ENCODE measurements at regions not wholly inside any gene's neighbourhood (a gene's known extent, or its start where the extent isn't known, plus 50 kb on each side); places are given as distances from the start of the nearest gene placed in this dataset.

GRCh38 chr3:144655423-144655822 lies 683.8 kb downstream of the DIPK2A start:
- Mint-ChIP-seq H3K27ac (no peak overlapping the region), H3K4me1 (no peaks in the 10 kb centered on the region), H3K27me3 (ENCODE audit: low read depth) (no peaks in the 10 kb centered on the region), H3K36me3 (ENCODE audit: insufficient read depth in 1 of 3, low read depth in 3 of 3) (no peaks in the 10 kb centered on the region), H3K4me3 (no peak overlapping the region), H3K9me3 (no peaks in the 10 kb centered on the region)
- no peaks in the 10 kb centered on the region for H3K9me3 ChIP-seq (ENCODE audit: control insufficient read depth, low read depth, low read length)
- H3K9ac ChIP-seq (ENCODE audit: extremely low read depth, insufficient read length, low read length): no peak overlapping the region
- H3K4ac ChIP-seq (ENCODE audit: low read depth, low read length): no peak overlapping the region
- no peak overlapping the region for H2BK20ac ChIP-seq (ENCODE audit: low read depth, low read length, poor library complexity, severe bottlenecking)
- H4K91ac ChIP-seq (ENCODE audit: insufficient read length, low read depth, low read length): no peak overlapping the region
- no peak overlapping the region for H2BK12ac ChIP-seq (ENCODE audit: insufficient read length, low read depth, low read length)
- no peak overlapping the region for H2BK5ac ChIP-seq (ENCODE audit: insufficient read length, low read length)
- no peaks in the 10 kb centered on the region for H3K23me2 ChIP-seq (ENCODE audit: insufficient read length, low read depth, low read length, poor library complexity, severe bottlenecking)
- DNase-seq: no peak
- H4K5ac ChIP-seq (ENCODE audit: insufficient read length, low read depth, low read length): no peak overlapping the region
- no peaks in the 10 kb centered on the region for H4K20me1 ChIP-seq (ENCODE audit: control insufficient read depth, insufficient read depth, insufficient read length)
- no peaks in the 10 kb centered on the region for H3K27me3 ChIP-seq (ENCODE audit: insufficient read depth, low read length)
- H3K23ac ChIP-seq (ENCODE audit: insufficient read length, low read depth, low read length): no peak overlapping the region
- H3K14ac ChIP-seq (ENCODE audit: insufficient read depth, low read length): no peak overlapping the region
- H3K4me1 ChIP-seq (ENCODE audit: insufficient read depth, low read length): no peaks in the 10 kb centered on the region
- no CpG with 5 or more reads among the region's 1 CpG for WGBS (ENCODE audit: extremely low coverage, insufficient read length, low lambda C conversion rate)
- H2BK15ac ChIP-seq (ENCODE audit: low read depth, low read length): no peak overlapping the region
- H4K8ac ChIP-seq (replicated peaks; ENCODE audit: insufficient read length, low read depth, low read length): no peak overlapping the region
- H3K18ac ChIP-seq (ENCODE audit: insufficient read length, low read depth, low read length): no peak overlapping the region
- no peak for TF ChIP-seq CTCF (conservative IDR thresholded peaks at IDR 0.05)
- H2AK5ac ChIP-seq (ENCODE audit: insufficient read length, low read length): no peak overlapping the region
- H3K79me2 ChIP-seq (ENCODE audit: insufficient read depth, low read length): no peaks in the 10 kb centered on the region
- no peaks in the 10 kb centered on the region for H3K79me1 ChIP-seq (ENCODE audit: insufficient read depth, low read depth, low read length, poor library complexity, severe bottlenecking)
- no peak overlapping the region for H3K27ac ChIP-seq (ENCODE audit: insufficient read length, low read depth, low read length)
- no peak overlapping the region for H2AFZ ChIP-seq (ENCODE audit: low read length)
- no peak overlapping the region for H3K56ac ChIP-seq (ENCODE audit: insufficient read length, low read depth, low read length)
- no peak overlapping the region for H3K4me2 ChIP-seq (ENCODE audit: insufficient read depth, insufficient read length, low read length)
- no peak overlapping the region for H2BK120ac ChIP-seq (ENCODE audit: low read depth, low read length, poor library complexity, severe bottlenecking)
- H3T11ph ChIP-seq (ENCODE audit: low read length): no peak overlapping the region

Measured in H9 (cell line).